GM12892 (cell line): ENCODE measurements at regions not wholly inside any gene's neighbourhood (a gene's known extent, or its start where the extent isn't known, plus 50 kb on each side); places are given as distances from the start of the nearest gene placed in this dataset.
"Not testable (repeated sequence)": the region's sequence is repeated elsewhere in the genome, so short reads cannot be mapped to it uniquely, and the experiment has no call there.

ENCODE experiments used
- DNase-seq: peaks from one replicate; pipeline ENCODE4 v3.0.0; 2011; ENCODE audit not compliant: insufficient read length
- FAIRE-seq: peaks from 2 replicates; lab custom pipeline; 2011; peaks lifted over from hg19 to GRCh38; lab: Jason Lieb, UNC
- POLR2A ChIP-seq: IDR thresholded peaks from 2 replicates; pipeline ENCODE4 v1.6.1; 2011; ENCODE audit warnings: low read depth, low read length, control low read depth
- POLR2AphosphoS5 ChIP-seq: IDR thresholded peaks from 2 replicates; pipeline ENCODE4 v1.6.1; 2011; ENCODE audit warnings: low read depth, low read length, control low read depth
- TAF1 ChIP-seq: IDR thresholded peaks from 2 replicates; pipeline ENCODE4 v1.6.1; 2011; ENCODE audit warnings: low read depth, mild to moderate bottlenecking, control low read depth, low read length, borderline replicate concordance

DNA sequence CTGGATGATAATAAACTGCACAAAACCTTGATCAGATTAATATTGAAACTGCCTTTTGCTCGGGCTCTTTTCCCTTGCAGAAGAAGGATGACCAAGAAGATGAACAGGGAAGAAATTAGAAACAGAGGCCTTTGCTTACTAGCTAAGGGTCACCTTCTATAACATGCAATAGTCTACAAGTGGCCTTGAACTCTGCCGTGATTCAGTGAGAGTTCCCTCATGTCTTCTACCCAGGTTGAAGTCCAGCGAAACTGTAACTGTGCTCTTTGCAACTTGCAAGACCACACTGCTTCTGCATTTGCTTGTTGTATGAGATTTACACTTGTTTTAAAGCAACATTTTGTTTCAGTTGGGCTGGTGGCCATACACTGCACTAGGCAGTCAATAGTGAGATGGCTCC is 108.4 kb downstream of the IGLL1 start:
- DNase-seq = no peak
- no peak for FAIRE-seq
- TF ChIP-seq POLR2A (no peak), TAF1 (no peak), POLR2AphosphoS5 (no peak)

DNA sequence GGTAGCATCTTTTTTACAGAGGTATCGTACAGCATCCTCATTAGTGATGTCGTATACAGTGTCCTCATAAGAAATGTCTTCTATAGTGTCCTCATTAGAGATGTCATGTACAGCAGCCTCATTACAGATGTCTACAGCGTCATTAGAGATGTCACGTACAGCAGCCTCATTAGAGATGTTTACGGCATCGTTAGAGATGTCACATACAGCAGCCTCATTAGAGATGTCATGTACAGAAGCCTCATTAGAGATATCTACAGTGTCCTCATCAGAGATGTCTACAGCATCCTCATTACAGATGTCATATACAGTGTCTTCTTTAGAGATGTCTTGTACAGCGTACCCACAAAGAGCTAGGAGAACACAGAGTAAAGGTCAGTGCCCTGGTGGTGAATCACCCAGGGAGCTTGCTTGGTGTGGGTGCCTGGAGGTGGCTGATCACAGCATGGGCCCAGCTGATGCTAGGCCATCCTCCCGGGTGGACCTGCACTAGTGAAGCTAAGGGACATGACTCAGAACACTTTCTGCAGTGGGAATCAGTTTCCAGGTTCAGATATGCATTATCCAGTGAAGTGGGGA is 109.2 kb downstream of the IGLL1 start:
- no peak for TF ChIP-seq POLR2AphosphoS5
- no peak for TF ChIP-seq POLR2A
- no peak for TF ChIP-seq TAF1
- FAIRE-seq (no peak), DNase-seq (no peak)

DNA sequence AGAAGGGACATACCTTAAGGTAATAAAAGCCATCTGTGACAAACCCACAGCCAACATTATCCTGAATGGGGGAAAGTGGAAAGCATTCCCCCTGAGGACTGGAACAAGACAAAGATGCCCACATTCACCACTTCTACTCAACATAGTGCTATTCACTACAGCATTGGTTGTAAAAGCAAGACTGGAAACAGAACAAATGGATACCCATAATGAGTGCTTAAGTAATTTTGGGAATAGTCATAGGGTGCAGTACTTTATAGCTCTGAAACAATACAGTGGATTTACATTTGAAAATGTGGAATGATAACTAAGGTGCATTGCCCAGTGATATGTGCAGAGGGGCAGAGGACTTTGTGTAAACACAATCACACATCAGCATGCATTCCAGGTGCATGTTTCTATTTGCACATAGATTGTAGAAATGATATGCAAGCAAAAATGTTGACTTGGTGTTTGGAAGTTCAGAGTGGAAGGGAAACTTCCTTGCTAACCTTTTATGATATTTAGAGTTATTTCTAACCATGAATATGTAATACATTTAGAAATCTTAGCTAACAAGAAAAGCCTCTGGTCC is 112.3 kb downstream of the IGLL1 start:
- FAIRE-seq (no peak), DNase-seq (no peak)
- no peak for TF ChIP-seq POLR2A
- TF ChIP-seq TAF1 = no peak
- no peak for TF ChIP-seq POLR2AphosphoS5

DNA sequence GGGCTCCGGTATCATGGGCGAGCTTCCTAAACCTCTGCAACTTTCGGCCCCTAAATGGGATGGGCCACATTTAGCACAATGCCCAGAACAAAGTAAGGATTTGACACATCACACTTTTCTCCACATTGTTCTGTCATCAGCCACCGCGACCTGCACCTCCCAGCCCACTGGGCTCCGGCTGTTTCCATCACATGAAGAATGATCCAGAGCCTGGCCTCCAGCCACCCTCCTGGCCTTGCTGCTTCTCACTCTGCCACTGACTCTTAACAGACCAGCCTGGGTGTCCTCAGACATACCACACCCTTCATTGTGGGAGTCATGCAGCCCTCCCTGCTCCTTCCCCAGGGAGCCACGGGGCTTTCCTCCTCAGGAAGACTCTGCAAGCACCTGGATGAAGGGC is 113.7 kb downstream of the IGLL1 start:
- TF ChIP-seq POLR2AphosphoS5 (no peak), POLR2A (no peak)
- DNase-seq = no peak

DNA sequence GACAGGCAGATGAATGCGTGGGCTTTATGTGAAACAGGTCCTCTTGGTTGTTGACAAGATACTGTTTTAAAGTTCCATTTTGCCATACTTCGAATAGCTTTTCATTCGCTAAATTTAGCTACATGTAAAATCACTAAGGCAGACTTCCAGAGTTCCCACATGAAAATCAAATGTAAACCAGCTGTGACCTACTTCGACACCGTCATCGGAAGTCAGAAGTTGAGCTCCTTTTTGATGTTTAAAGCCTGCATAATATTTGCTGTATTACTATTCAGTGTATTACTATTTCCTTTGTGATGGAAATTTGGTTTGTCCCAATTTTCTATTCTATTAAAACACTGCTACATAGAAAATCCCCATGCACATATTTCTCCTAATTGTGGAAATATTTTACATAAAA is 115.3 kb downstream of the IGLL1 start:
- DNase-seq, FAIRE-seq: not testable (repeated sequence)

More for the DNA sequence above, 113.7 kb downstream of the IGLL1 start:
- FAIRE-seq = no peak

DNA sequence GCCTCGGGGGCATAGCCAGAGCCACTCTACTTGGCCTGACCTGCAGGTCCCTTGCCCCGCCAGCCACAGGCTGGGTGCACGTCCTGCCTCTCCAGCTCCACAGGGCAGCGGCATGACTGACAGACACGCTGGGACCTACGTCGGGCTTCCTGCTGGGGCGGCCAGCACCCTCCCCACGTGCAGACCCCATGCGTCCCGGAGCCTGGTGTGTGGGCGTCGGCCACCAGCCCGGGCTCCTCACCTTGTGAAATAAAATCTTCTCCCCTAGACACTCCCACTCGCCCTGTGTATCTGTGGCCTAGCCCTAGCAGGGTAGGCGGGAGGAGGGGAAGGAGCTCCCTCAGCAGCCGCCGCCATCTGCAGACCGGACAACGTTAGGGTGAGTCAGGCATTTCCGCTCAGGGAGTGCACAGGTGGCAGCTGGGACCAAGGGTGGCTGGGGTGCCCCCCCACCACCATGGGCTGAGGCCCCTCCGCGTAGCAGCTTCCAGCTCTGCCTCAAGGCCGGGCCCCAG is 119.5 kb downstream of the IGLL1 start:
- FAIRE-seq, DNase-seq: not testable (repeated sequence)

DNA sequence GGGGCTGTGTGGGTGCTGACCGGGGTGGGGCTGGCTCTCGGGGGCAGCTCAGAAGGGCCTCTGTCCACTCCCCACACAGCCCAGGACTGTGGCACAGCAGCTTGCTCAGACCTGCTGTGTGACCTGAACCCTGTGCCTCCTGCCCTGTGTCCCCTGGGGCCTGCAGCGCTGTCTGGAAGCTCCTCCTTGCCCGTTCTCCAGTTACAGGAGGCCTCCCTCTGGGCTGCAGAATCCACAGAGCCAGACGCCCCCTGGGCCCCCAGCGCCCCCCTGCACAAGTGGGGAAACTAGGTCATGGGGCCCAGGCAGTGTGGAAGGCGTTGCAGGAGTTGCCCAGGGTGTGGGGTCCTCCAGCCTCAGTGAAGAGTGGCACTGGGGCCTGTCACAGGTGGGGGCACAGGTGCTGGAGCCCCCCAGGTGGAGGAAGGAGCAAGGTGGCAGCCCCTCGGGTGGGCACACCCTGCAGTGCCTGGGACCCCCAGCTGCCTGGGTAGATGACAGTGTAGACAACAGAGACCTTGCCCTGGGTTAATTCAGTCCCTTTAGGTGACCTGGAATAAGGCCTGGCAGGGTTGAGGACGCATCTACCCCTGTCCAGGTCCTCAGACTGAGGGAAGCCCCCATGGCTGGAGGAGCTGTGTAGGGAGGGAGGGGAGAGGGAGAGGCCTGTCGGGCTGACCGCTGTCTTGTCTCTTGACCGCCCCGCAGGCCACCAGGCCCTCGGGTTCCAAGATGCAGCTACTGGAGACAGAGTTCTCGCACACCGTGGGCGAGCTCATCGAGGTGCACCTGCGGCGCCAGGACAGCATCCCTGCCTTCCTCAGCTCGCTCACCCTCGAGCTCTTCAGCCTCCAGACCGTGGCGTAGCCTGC is 120.2 kb downstream of the IGLL1 start:
- DNase-seq, FAIRE-seq: not testable (repeated sequence)

DNA sequence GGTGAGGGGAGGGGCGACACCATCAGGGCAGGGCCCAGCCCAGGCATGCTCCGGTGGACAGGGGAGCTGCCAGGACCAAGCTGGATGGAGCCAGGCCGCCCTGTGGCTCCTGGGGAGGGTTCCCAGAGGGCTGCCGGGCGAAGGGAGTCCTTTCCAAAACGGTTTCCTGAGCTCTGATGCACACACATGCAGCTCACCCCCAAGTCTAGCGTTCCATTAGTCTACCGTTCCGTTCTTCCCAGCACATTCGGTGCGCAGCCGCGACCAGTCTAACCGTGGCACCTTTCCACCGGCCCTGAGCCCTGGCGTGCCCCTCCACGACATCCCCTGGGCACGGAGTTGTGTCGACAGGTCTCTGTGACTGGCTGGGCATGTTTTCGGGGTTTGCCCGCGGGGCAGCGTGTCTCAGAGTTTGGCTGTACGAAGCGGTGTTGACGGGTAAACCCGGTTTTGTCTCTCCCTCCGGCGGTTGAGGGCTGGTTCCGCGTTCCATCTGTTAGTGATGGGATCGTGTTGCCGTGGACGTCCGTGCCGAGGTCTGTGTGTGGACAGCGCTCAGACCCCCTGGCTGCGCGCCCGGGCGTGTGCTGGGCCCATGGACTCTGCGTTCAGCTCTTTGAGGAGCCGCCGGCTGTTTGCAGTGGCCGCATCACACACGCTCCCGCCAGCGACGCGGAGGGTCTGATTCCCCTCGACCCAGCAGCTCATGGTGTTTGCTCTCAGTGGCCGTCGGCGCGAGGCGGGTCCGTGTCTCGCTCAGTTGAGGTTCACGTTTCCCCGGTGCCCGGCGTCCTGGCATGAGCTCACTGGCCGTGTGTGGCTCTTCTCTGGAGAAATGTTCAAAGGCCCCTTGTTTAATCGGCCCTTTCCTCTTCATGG is 121.2 kb downstream of the IGLL1 start:
- DNase-seq = no peak
- FAIRE-seq = no peak
- no peak for TF ChIP-seq POLR2A
- no peak for TF ChIP-seq TAF1
- no peak for TF ChIP-seq POLR2AphosphoS5

DNA sequence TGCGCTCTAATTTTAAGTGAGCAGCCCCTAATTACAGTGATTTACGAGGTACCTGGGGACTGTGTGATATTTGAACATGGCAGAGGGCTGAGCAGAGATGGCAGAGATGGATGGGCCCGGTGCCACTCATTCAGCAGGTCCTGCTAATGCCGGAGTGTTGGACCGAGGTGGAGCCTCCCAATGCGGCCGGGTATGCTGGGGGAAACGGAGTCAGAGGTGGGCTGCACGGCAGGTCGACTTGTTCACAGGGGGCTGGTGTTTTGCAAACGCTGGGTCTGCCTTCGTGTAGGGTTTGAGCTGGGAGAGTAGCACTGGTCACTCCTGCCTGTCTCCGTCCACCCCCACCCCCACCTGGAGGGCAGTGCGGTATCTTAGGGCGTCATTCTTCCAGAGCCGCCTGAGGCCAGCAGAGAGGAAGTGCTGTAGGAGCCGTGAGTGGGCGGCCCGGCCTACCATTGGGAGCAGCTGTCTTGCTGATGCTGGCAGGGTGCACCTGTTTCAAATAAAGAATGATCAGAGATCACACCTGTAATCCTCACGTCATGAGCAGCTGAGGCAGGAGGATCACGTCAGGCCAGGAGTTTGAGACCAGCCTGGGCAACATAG is 122.6 kb downstream of the IGLL1 start:
- TF ChIP-seq POLR2AphosphoS5 (no peak), TAF1 (no peak), POLR2A (no peak)
- no peak for FAIRE-seq
- no peak for DNase-seq

DNA sequence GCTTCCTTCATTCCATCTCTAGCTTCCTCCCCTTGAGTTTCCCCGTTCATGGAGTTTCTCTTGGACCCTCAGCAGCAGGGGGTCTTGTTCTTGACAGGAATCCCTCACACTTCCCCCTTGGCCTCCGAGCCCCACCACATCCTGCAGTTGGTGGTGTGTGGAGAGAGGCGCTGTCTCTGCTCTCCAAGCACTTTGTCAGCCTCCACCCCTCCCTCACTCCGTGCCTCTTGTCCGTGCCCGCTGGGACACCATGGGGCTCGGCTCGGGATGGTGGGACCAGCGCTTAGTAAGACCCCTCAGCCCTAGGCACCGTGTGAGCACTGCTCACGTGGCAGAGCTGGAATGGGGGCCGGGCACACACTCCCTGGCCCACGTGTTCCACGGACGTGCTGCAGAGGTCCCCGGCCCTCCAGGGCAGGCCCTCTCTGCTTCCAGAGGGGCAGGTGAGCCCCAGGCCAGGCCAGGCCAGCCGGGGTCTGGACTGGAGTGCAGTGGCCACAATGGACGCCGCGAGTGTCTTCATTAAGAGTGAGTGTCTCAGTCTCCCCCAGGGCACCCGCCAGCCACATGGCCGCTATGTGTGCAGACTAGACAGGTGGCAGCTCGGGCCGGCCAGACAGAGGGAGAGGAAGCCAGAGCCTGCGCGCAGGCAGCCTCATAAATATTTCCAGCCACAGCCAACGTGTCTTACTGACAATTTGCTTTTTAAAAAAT is 123.3 kb downstream of the IGLL1 start:
- FAIRE-seq = not testable (repeated sequence)

DNA sequence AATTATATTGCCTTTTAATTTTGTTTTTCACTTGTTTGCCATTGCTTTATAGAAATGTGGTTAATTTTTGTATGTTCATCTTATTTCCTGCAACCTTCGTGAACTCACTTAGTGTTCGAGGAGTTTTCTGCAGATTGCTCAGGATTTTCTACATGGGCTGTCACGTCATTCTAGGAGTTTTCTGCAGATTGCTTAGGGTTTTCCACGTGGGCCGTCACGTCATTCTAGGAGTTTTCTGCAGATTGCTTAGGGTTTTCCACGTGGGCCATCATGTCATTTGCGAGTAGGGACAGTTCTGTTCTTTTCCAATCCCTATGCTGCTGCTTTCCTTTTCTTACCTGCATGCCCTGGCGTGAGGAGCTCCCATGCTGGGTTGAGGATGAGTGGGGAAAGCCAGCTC is 125.7 kb downstream of the IGLL1 start:
- not testable (repeated sequence) for FAIRE-seq

More for the DNA sequence above, 123.3 kb downstream of the IGLL1 start:
- DNase-seq = not testable (repeated sequence)

More for the DNA sequence above, 125.7 kb downstream of the IGLL1 start:
- not testable (repeated sequence) for DNase-seq
